HepG2 (cell line): ENCODE measurements at regions not wholly inside any gene's neighbourhood (a gene's known extent, or its start where the extent isn't known, plus 50 kb on each side); places are given as distances from the start of the nearest gene placed in this dataset.

ENCODE experiments used
- ATAC-seq: fragments of 200-7000 bp; cut with Tn5 transposase; 3 replicates; pipeline ENCODE4 v1.9.1; 2020; ENCODE audit warnings: mild to moderate bottlenecking, moderate library complexity
- BruUV-seq: library from RNA; stranded (reverse); fragments of 400-500 nt; replicated peaks from 2 replicates; lab custom pipeline; 2021; lab: Mats Ljungman, UMichigan
- CTCF ChIA-PET: fragments of 300-600 bp; formaldehyde crosslinking; extraction: SDS; loops from one replicate; lab custom pipeline; 2021; ENCODE audit warnings: low total read pairs, inconsistent platforms, low intra/inter-chr PET ratio; lab: Yijun Ruan, JAX
- POLR2A ChIA-PET: fragments of 350-600 bp; sonication (Branson Sonifier 250); formaldehyde crosslinking; loops from one replicate; lab custom pipeline; 2020; ENCODE audit warnings: antibody characterized with exemption, inconsistent platforms; lab: Yijun Ruan, JAX
- DNase-seq: peaks from one replicate; pipeline ENCODE4 v3.0.0-alpha.2; 2015; ENCODE audit warnings: low spot score
- FAIRE-seq: peaks from 3 replicates; lab custom pipeline; 2011; peaks lifted over from hg19 to GRCh38; lab: Jason Lieb, UNC
- H2AFZ ChIP-seq: one replicate; pipeline ENCODE4 v1.6.1; 2011; ENCODE audit warnings: low read length, inconsistent platforms
- H3K27ac ChIP-seq: fragments of 300-600 bp; 3 replicates; pipeline ENCODE4 v1.8.0; 2011; ENCODE audit warnings: mixed run types, mild to moderate bottlenecking, mixed read lengths, low read length, inconsistent platforms; ENCODE audit not compliant: insufficient read depth; ENCODE audit errors: extremely low read length
- H3K27me3 ChIP-seq, 2 experiments: fragments of 200-600 bp in 1 of 2; 2 replicates in 1 of 2; 3 replicates in 1 of 2; pipeline versions ENCODE4 v1.6.0 to v1.8.0; 2011; ENCODE audit warnings: low read length in 2 of 2, mild to moderate bottlenecking in 2 of 2, moderate library complexity in 2 of 2, inconsistent platforms in 1 of 2; ENCODE audit not compliant: insufficient read depth in 2 of 2, control insufficient read depth in 1 of 2
- H3K36me3 ChIP-seq, 2 experiments: fragments of 200-600 bp in 1 of 2; replicated peaks in 1 of 2; 2 replicates in 1 of 2; 3 replicates in 1 of 2; pipeline versions ENCODE4 v1.5.1 to v1.8.0; 2011; ENCODE audit warnings: low read length in 2 of 2, inconsistent platforms in 1 of 2; ENCODE audit not compliant: insufficient read depth in 2 of 2, control insufficient read depth in 1 of 2
- H3K4me1 ChIP-seq: 2 replicates; pipeline ENCODE4 v1.5.1; 2012; ENCODE audit warnings: low read length, inconsistent platforms; ENCODE audit not compliant: insufficient read depth
- H3K4me2 ChIP-seq: 2 replicates; pipeline ENCODE4 v1.6.0; 2011; ENCODE audit warnings: low read depth, low read length, inconsistent platforms
- H3K4me3 ChIP-seq, 3 experiments: fragments of 200-600 bp in 1 of 3; sonication (generic), shearing (Covaris generic) in 1 of 3; replicated peaks in 1 of 3; 2 replicates each; pipeline ENCODE4 v1.5.1; 2011 to 2016; ENCODE audit warnings: low read length in 3 of 3, inconsistent platforms in 2 of 3, low read depth in 2 of 3, mild to moderate bottlenecking in 2 of 3, control low read depth in 1 of 3, mixed read lengths in 1 of 3; ENCODE audit not compliant: insufficient read depth in 1 of 3
- H3K79me2 ChIP-seq: one replicate; pipeline ENCODE4 v1.6.1; 2011; ENCODE audit warnings: low read length, inconsistent platforms; ENCODE audit not compliant: insufficient read depth
- H3K9ac ChIP-seq: 2 replicates; pipeline ENCODE4 v1.6.0; 2011; ENCODE audit warnings: mild to moderate bottlenecking, low read depth, low read length, inconsistent platforms; ENCODE audit not compliant: insufficient read depth
- H3K9me3 ChIP-seq: 2 replicates; pipeline ENCODE4 v1.5.1; 2012; ENCODE audit warnings: mild to moderate bottlenecking, low read length
- H4K20me1 ChIP-seq: 2 replicates; pipeline ENCODE4 v1.6.0; 2011; ENCODE audit warnings: inconsistent platforms, mild to moderate bottlenecking, low read length, moderate library complexity; ENCODE audit not compliant: insufficient read depth
- ASH2L ChIP-seq: fragments of 300-600, 200-600 bp; sonication (generic); IDR thresholded peaks from 2 replicates; pipeline ENCODE4 v1.7.0; 2017; ENCODE audit warnings: low read depth, mild to moderate bottlenecking, moderate library complexity, mixed read lengths, low read length; ENCODE audit not compliant: insufficient read length
- MAF1 ChIP-seq: sonication (generic); formaldehyde crosslinking; IDR thresholded peaks from 2 replicates; pipeline ENCODE4 v1.5.0; 2020; ENCODE audit warnings: missing genetic modification reagents, borderline replicate concordance
- NCOA2 ChIP-seq: sonication (generic); formaldehyde crosslinking; IDR thresholded peaks from 2 replicates; pipeline ENCODE4 v1.8.0; 2022; ENCODE audit warnings: inconsistent platforms
- NPAS2 ChIP-seq: sonication (generic); formaldehyde crosslinking; IDR thresholded peaks from 2 replicates; pipeline ENCODE4 v1.8.0; 2022; ENCODE audit warnings: mild to moderate bottlenecking, missing genetic modification reagents, borderline replicate concordance
- NR2F2 ChIP-seq: IDR thresholded peaks from 2 replicates; pipeline ENCODE4 v1.6.1; 2012; ENCODE audit warnings: low read depth, inconsistent platforms, borderline replicate concordance
- PHF20 ChIP-seq: sonication (generic); formaldehyde crosslinking; IDR thresholded peaks from 2 replicates; pipeline ENCODE4 v1.5.0; 2020; ENCODE audit warnings: mild to moderate bottlenecking, missing genetic modification reagents
- SRF ChIP-seq: IDR thresholded peaks from 2 replicates; pipeline ENCODE4 v1.6.1; 2011; ENCODE audit warnings: mild to moderate bottlenecking, low read depth, low read length, moderate library complexity
- TBX2 ChIP-seq: sonication (generic); formaldehyde crosslinking; IDR thresholded peaks from 2 replicates; pipeline ENCODE4 v1.5.0; 2020; ENCODE audit warnings: missing genetic modification reagents, mild to moderate bottlenecking, borderline replicate concordance
- THAP11 ChIP-seq: IDR thresholded peaks from 2 replicates; pipeline ENCODE4 v1.6.1; 2016; ENCODE audit warnings: missing biosample characterization, missing genetic modification reagents
- TP53 ChIP-seq: sonication (generic); formaldehyde crosslinking; conservative IDR thresholded peaks from 2 replicates; pipeline ENCODE4 v1.4.0; 2020; ENCODE audit warnings: missing genetic modification reagents
- ZBTB21 ChIP-seq: sonication (generic); formaldehyde crosslinking; IDR thresholded peaks from 2 replicates; pipeline ENCODE4 v1.4.0; 2020; ENCODE audit warnings: missing genetic modification reagents
- ZNF274 ChIP-seq: sonication (generic); formaldehyde crosslinking; IDR thresholded peaks from 2 replicates; pipeline ENCODE4 v1.5.1; 2020; ENCODE audit warnings: mild to moderate bottlenecking, missing genetic modification reagents
- ZNF333 ChIP-seq: sonication (generic); formaldehyde crosslinking; IDR thresholded peaks from 2 replicates; pipeline ENCODE4 v1.4.0; 2020; ENCODE audit warnings: mild to moderate bottlenecking, missing genetic modification reagents, borderline replicate concordance
- ZNF75D ChIP-seq: sonication (generic); formaldehyde crosslinking; IDR thresholded peaks from 2 replicates; pipeline ENCODE4 v1.8.1; 2023; ENCODE audit warnings: missing genetic modification reagents, mild to moderate bottlenecking, borderline replicate concordance
- ZNF800 ChIP-seq: sonication (generic); formaldehyde crosslinking; IDR thresholded peaks from 2 replicates; pipeline ENCODE4 v1.4.0; 2020; ENCODE audit warnings: missing genetic modification reagents
- ZNF816 ChIP-seq: sonication (generic); formaldehyde crosslinking; IDR thresholded peaks from 2 replicates; pipeline ENCODE4 v1.8.0; 2022; ENCODE audit warnings: missing genetic modification reagents, mild to moderate bottlenecking, borderline replicate concordance
- WGBS: methylation state at CpG from one replicate; pipeline ENCODE4 v1.1.6; 2017; ENCODE audit warnings: low lambda C conversion rate; 5-methylcytosine and 5-hydroxymethylcytosine counted together
- in situ Hi-C: cut with HindIII; loops from 2 replicates; pipeline ENCODE4 v1.10.0; 2017; ENCODE audit warnings: low pct_unique_long_range_greater_than_20kb; ENCODE audit not compliant: extremely low pct_ligation_motif_present
- intact Hi-C: fragments of 100-400 bp; cut with micrococcal nuclease; formaldehyde crosslinking; loops from one replicate; pipeline ENCODE4 v1.10.0; 2022; ENCODE audit not compliant: unreplicated experiment
- TF ChIP-seq, protein P1 (sequence below): IDR thresholded peaks from 2 replicates; pipeline ENCODE4 v1.6.1; 2016; ENCODE audit warnings: control low read depth
- TF ChIP-seq, protein P2 (sequence below): sonication (generic); formaldehyde crosslinking; IDR thresholded peaks from 2 replicates; pipeline ENCODE4 v1.5.0; 2020; ENCODE audit warnings: missing genetic modification reagents

GRCh38 chr18:41674506-41674905, 280.5 kb upstream of the PIK3C3 start:
- no peak for FAIRE-seq
- Histone ChIP-seq H2AFZ (no peak overlapping the region), H3K36me3 (no peaks in the 10 kb centered on the region), H3K9ac (no peak overlapping the region), H3K27me3 (no peaks in the 10 kb centered on the region), H3K4me3 (no peak overlapping the region), H3K4me1 (no peaks in the 10 kb centered on the region), H4K20me1 (no peaks in the 10 kb centered on the region), H3K9me3 (no peaks in the 10 kb centered on the region), H3K4me2 (no peak overlapping the region), H3K27ac (no peak overlapping the region), H3K79me2 (no peaks in the 10 kb centered on the region)
- no peak for TF ChIP-seq NPAS2 (CRISPR knock-in tag)
- no peak for TF ChIP-seq ASH2L
- TF ChIP-seq THAP11 = no peak
- in situ Hi-C loops (no loop called here), intact Hi-C loops (no loop called here)
- ChIA-PET POLR2A (no interaction called here), CTCF (no interaction called here)
- 14% methylated on average over 7 of the region's 7 CpGs for WGBS
- ATAC-seq = no peak
- no TSS peak for BruUV-seq
- no peak for DNase-seq

GRCh38 chr18:41666231-41666630, 288.8 kb upstream of the PIK3C3 start:
- Histone ChIP-seq H3K4me1 (no peaks in the 10 kb centered on the region), H3K36me3 (no peaks in the 10 kb centered on the region), H3K79me2 (no peaks in the 10 kb centered on the region), H4K20me1 (no peaks in the 10 kb centered on the region), H3K4me3 (no peak overlapping the region), H3K27me3 (no peaks in the 10 kb centered on the region), H2AFZ (no peak overlapping the region), H3K9me3 (no peaks in the 10 kb centered on the region), H3K4me2 (no peak overlapping the region), H3K27ac (no peak overlapping the region), H3K9ac (no peak overlapping the region)
- BruUV-seq = no TSS peak
- ATAC-seq (no peak), DNase-seq (no peak), FAIRE-seq (no peak)
- POLR2A ChIA-PET = no interaction called here
- TF ChIP-seq, protein P1, sequence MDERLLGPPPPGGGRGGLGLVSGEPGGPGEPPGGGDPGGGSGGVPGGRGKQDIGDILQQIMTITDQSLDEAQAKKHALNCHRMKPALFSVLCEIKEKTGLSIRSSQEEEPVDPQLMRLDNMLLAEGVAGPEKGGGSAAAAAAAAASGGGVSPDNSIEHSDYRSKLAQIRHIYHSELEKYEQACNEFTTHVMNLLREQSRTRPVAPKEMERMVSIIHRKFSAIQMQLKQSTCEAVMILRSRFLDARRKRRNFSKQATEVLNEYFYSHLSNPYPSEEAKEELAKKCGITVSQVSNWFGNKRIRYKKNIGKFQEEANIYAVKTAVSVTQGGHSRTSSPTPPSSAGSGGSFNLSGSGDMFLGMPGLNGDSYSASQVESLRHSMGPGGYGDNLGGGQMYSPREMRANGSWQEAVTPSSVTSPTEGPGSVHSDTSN (CRISPR knock-in tag) = no peak
- TF ChIP-seq ZNF816 (CRISPR knock-in tag) = no peak
- no peak for TF ChIP-seq SRF
- TF ChIP-seq PHF20 (CRISPR knock-in tag) = no peak
- no peak for TF ChIP-seq TBX2 (CRISPR knock-in tag)
- no peak for TF ChIP-seq ZBTB21 (CRISPR knock-in tag)
- no peak for TF ChIP-seq ZNF800 (CRISPR knock-in tag)
- no peak for TF ChIP-seq TP53 (CRISPR knock-in tag)
- TF ChIP-seq ZNF274 (CRISPR knock-in tag) = no peak
- TF ChIP-seq, protein P2, sequence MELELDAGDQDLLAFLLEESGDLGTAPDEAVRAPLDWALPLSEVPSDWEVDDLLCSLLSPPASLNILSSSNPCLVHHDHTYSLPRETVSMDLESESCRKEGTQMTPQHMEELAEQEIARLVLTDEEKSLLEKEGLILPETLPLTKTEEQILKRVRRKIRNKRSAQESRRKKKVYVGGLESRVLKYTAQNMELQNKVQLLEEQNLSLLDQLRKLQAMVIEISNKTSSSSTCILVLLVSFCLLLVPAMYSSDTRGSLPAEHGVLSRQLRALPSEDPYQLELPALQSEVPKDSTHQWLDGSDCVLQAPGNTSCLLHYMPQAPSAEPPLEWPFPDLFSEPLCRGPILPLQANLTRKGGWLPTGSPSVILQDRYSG (CRISPR knock-in tag) = no peak
- no peak for TF ChIP-seq MAF1
- TF ChIP-seq ZNF75D (CRISPR knock-in tag) = no peak
- TF ChIP-seq ZNF333 (CRISPR knock-in tag) = no peak
- no peak for TF ChIP-seq NCOA2 (CRISPR knock-in tag)
- TF ChIP-seq NR2F2 = no peak
- CTCF ChIA-PET = no interaction called here
- intact Hi-C loops = no loop called here
- in situ Hi-C loops = no loop called here
